Stomach (tissue), 8 donors: ENCODE measurements at regions not wholly inside any gene's neighbourhood (a gene's known extent, or its start where the extent isn't known, plus 50 kb on each side); places are given as distances from the start of the nearest gene placed in this dataset.

ENCODE experiments used
- DNase-seq, 2 donors: peaks; one replicate each; pipeline versions ENCODE4 v3.0.0 to v3.0.0-alpha.2; 2013 to 2019
- H3K27ac ChIP-seq, 5 donors: fragments of 200-600 bp in 4 of 5; sonication (generic) in 4 of 5; one replicate each; pipeline ENCODE4 v1.5.1; 2013 to 2019; ENCODE audit warnings: mild to moderate bottlenecking in 1 of 5, moderate library complexity in 1 of 5
- H3K27me3 ChIP-seq, 3 donors: fragments of 200-600 bp; sonication (generic); one replicate each; pipeline ENCODE4 v1.5.1; 2017 to 2019; ENCODE audit warnings: mixed run types in 1 of 3
- H3K36me3 ChIP-seq, 4 donors: fragments of 200-600 bp; sonication (generic); 1 replicate in 3 of 4; 2 replicates in 1 of 4; pipeline ENCODE4 v1.5.1; 2016 to 2019
- H3K4me1 ChIP-seq, 4 donors: fragments of 200-600 bp; sonication (generic); one replicate each; pipeline ENCODE4 v1.5.1; 2016 to 2019
- H3K4me3 ChIP-seq, 4 donors: fragments of 200-600 bp; sonication (generic) in 3 of 4; one replicate each; pipeline ENCODE4 v1.5.1; 2016 to 2019; ENCODE audit warnings: mild to moderate bottlenecking in 1 of 4
- H3K9me3 ChIP-seq, 4 donors: fragments of 200-600 bp; sonication (generic); one replicate each; pipeline ENCODE4 v1.5.1; 2016 to 2019
- CTCF ChIP-seq, 7 experiments: fragments of 450-650 bp in 4 of 7; fragments of 200-600 bp in 3 of 7; sonication (generic) in 3 of 7; IDR thresholded peaks; one replicate each; pipeline ENCODE4 v1.5.1; 2016 to 2019; ENCODE audit warnings: antibody characterized with exemption in 7 of 7, control low read depth in 2 of 7, mild to moderate bottlenecking in 1 of 7
- EP300 ChIP-seq: sonication (generic); formaldehyde crosslinking; IDR thresholded peaks from one replicate; pipeline ENCODE4 v1.6.1; 2017; ENCODE audit warnings: antibody characterized with exemption
- POLR2A ChIP-seq, 4 donors: fragments of 450-650 bp; IDR thresholded peaks; one replicate each; pipeline ENCODE4 v1.6.1; 2016; ENCODE audit warnings: antibody characterized with exemption in 4 of 4, control low read depth in 2 of 4, mild to moderate bottlenecking in 1 of 4, moderate library complexity in 1 of 4
- POLR2AphosphoS5 ChIP-seq, 3 donors: sonication (generic); formaldehyde crosslinking; IDR thresholded peaks; one replicate each; pipeline ENCODE4 v1.6.1; 2016; ENCODE audit warnings: antibody characterized with exemption in 3 of 3
- WGBS, 5 donors: extraction: QIAGEN DNeasy Blood & Tissue Kit in 3 of 5; methylation state at CpG; one replicate each; pipeline versions ENCODE4 v1.1.5 to v1.1.7; 2013 to 2018; 5-methylcytosine and 5-hydroxymethylcytosine counted together
- intact Hi-C: fragments of 100-400 bp; cut with DNase I; formaldehyde crosslinking; loops from one replicate; pipeline ENCODE4 v1.15.1; 2023; ENCODE audit warnings: low total_unique reads
- donor health status: healthy with polysubstance abuse.
- donor health status: Bipolar disorder and iron deficiency.
- donor health status: healthy.

- TF ChIP-seq CTCF (IDR thresholded peaks at IDR 0.05) (no peak), EP300 (no peak), POLR2AphosphoS5 (IDR thresholded peaks at IDR 0.05) (no peak), POLR2A (IDR thresholded peaks at IDR 0.05) (no peak)
- no peak overlapping the region for H3K4me3 ChIP-seq
- 14 to 71% (median 33%) methylated on average over 1 of the region's 1 CpG for WGBS, 5 donors
Observed at GRCh38 chrX:20727447-20727846, 460.7 kb upstream of the RPS6KA3 start.

GRCh38 chrX:20720954-20721626 is 454.4 kb upstream of the RPS6KA3 start:
- no peak overlapping the region for H3K27ac ChIP-seq
- no peaks in the 10 kb centered on the region for H3K9me3 ChIP-seq
- no peaks in the 10 kb centered on the region for H3K4me1 ChIP-seq
- H3K27me3 ChIP-seq: no peaks in the 10 kb centered on the region
- no peaks in the 10 kb centered on the region for H3K36me3 ChIP-seq
- DNase-seq: no peak
- H3K4me3 ChIP-seq: no peak overlapping the region
- intact Hi-C loops: no loop called here
- WGBS, 5 donors: 49 to 72% (median 69%) methylated on average over 2 of the region's 2 CpGs
- no peak for TF ChIP-seq POLR2A (IDR thresholded peaks at IDR 0.05)
- TF ChIP-seq POLR2AphosphoS5 (IDR thresholded peaks at IDR 0.05): no peak
- no peak for TF ChIP-seq CTCF (IDR thresholded peaks at IDR 0.05)
- TF ChIP-seq EP300: no peak

More at GRCh38 chrX:20727447-20727846, 460.7 kb upstream of the RPS6KA3 start:
- Histone ChIP-seq H3K27ac (no peak overlapping the region), H3K27me3 (no peaks in the 10 kb centered on the region), H3K36me3 (no peaks in the 10 kb centered on the region), H3K9me3 (no peaks in the 10 kb centered on the region), H3K4me1 (no peaks in the 10 kb centered on the region)
- intact Hi-C loops: no loop called here
- no peak for DNase-seq

GRCh38 chrX:20718592-20719380 is 452.1 kb upstream of the RPS6KA3 start:
- intact Hi-C loops: no loop called here

GRCh38 chrX:20715176-20715575 is 448.5 kb upstream of the RPS6KA3 start:
- Histone ChIP-seq H3K27me3 (peaks cover 0 to 4% (median 0%) of the 10 kb centered on the region in 3 donors), H3K36me3 (no peaks in the 10 kb centered on the region), H3K4me3 (no peak overlapping the region), H3K27ac (no peak overlapping the region), H3K9me3 (no peaks in the 10 kb centered on the region), H3K4me1 (no peaks in the 10 kb centered on the region)
- DNase-seq: no peak
- intact Hi-C loops: no loop called here
- no peak for TF ChIP-seq POLR2AphosphoS5 (IDR thresholded peaks at IDR 0.05)
- no peak for TF ChIP-seq CTCF (IDR thresholded peaks at IDR 0.05)
- TF ChIP-seq EP300: no peak
- TF ChIP-seq POLR2A (IDR thresholded peaks at IDR 0.05): no peak
- WGBS, 5 donors: 64 to 80% (median 73%) methylated on average over 3 of the region's 3 CpGs

More at GRCh38 chrX:20718592-20719380, 452.1 kb upstream of the RPS6KA3 start:
- Histone ChIP-seq H3K36me3 (no peaks in the 10 kb centered on the region), H3K4me1 (no peaks in the 10 kb centered on the region), H3K9me3 (no peaks in the 10 kb centered on the region), H3K27ac (no peak overlapping the region), H3K27me3 (no peaks in the 10 kb centered on the region), H3K4me3 (no peak overlapping the region)
- WGBS, 5 donors: 24 to 59% (median 40%) methylated on average over 3 of the region's 3 CpGs
- TF ChIP-seq POLR2AphosphoS5 (IDR thresholded peaks at IDR 0.05) (no peak), POLR2A (IDR thresholded peaks at IDR 0.05) (no peak), EP300 (no peak), CTCF (IDR thresholded peaks at IDR 0.05) (no peak)
- DNase-seq: no peak
